DND-41 (cell line): ENCODE measurements at regions not wholly inside any gene's neighbourhood (a gene's known extent, or its start where the extent isn't known, plus 50 kb on each side); places are given as distances from the start of the nearest gene placed in this dataset.

Experiments used
- ATAC-seq: fragments of 200-7000 bp; cut with Tn5 transposase; 3 replicates; pipeline ENCODE4 v1.9.1; 2021; ENCODE audit warnings: low read depth; ENCODE audit not compliant: insufficient read depth
- DNase-seq: peaks from one replicate; pipeline ENCODE4 v3.0.0-alpha.2; 2020
- H2AFZ ChIP-seq: 2 replicates; pipeline ENCODE4 v1.6.0; 2012; ENCODE audit warnings: low read depth, low read length
- H3K27ac ChIP-seq: 2 replicates; pipeline ENCODE4 v1.5.1; 2012; ENCODE audit warnings: low read length, inconsistent platforms
- H3K27me3 ChIP-seq: fragments of 200-600 bp; sonication (generic); 2 replicates; pipeline ENCODE4 v1.6.0; 2012; ENCODE audit warnings: low read length, mild to moderate bottlenecking, inconsistent platforms; ENCODE audit not compliant: insufficient read depth, poor library complexity
- H3K36me3 ChIP-seq: 2 replicates; pipeline ENCODE4 v1.5.1; 2012; ENCODE audit warnings: low read length, inconsistent platforms; ENCODE audit not compliant: insufficient read depth
- H3K4me1 ChIP-seq: 2 replicates; pipeline ENCODE4 v1.5.1; 2012; ENCODE audit warnings: mild to moderate bottlenecking, low read length; ENCODE audit not compliant: insufficient read depth
- H3K4me2 ChIP-seq: 2 replicates; pipeline ENCODE4 v1.6.0; 2012; ENCODE audit warnings: mild to moderate bottlenecking, moderate library complexity, low read length, inconsistent platforms; ENCODE audit not compliant: insufficient read depth
- H3K4me3 ChIP-seq, 2 experiments: fragments of 200-600 bp in 1 of 2; shearing (Covaris generic) in 1 of 2; 2 replicates each; pipeline ENCODE4 v1.5.1; 2012 to 2016; ENCODE audit warnings: inconsistent platforms in 2 of 2, low read length in 2 of 2, mild to moderate bottlenecking in 2 of 2, low read depth in 1 of 2, moderate library complexity in 1 of 2
- H3K79me2 ChIP-seq: 2 replicates; pipeline ENCODE4 v1.6.0; 2012; ENCODE audit warnings: low read length, inconsistent platforms; ENCODE audit not compliant: insufficient read depth
- H3K9ac ChIP-seq: 2 replicates; pipeline ENCODE4 v1.6.0; 2012; ENCODE audit warnings: low read depth, mild to moderate bottlenecking, inconsistent platforms, low read length, moderate library complexity
- H3K9me3 ChIP-seq: 2 replicates; pipeline ENCODE4 v1.5.1; 2012; ENCODE audit warnings: low read length, moderate library complexity, mild to moderate bottlenecking, inconsistent platforms; ENCODE audit not compliant: insufficient read depth, severe bottlenecking
- H4K20me1 ChIP-seq: 2 replicates; pipeline ENCODE4 v1.6.0; 2012; ENCODE audit warnings: low read length; ENCODE audit not compliant: insufficient read depth
- CTCF ChIP-seq: IDR thresholded peaks from 2 replicates; pipeline ENCODE4 v1.5.1; 2012; ENCODE audit warnings: borderline replicate concordance, low read length, moderate library complexity, mild to moderate bottlenecking; ENCODE audit not compliant: poor library complexity, severe bottlenecking; ENCODE audit errors: extremely low read depth
- EZH2 ChIP-seq: IDR thresholded peaks from 3 replicates; pipeline ENCODE4 v1.6.1; 2012; ENCODE audit warnings: borderline replicate concordance, low read depth, mild to moderate bottlenecking, moderate library complexity, low read length, inconsistent platforms; ENCODE audit not compliant: severe bottlenecking

GRCh38 chr11:13105237-13105844, 96.2 kb downstream of the RASSF10 start:
- Histone ChIP-seq H2AFZ (no peak overlapping the region), H3K4me2 (no peak overlapping the region), H3K4me1 (no peaks in the 10 kb centered on the region), H3K27me3 (no peaks in the 10 kb centered on the region), H3K9me3 (peaks cover 8% of the 10 kb centered on the region), H3K36me3 (no peaks in the 10 kb centered on the region), H3K27ac (no peak overlapping the region), H3K4me3 (no peak overlapping the region), H3K9ac (no peak overlapping the region), H3K79me2 (no peaks in the 10 kb centered on the region), H4K20me1 (no peaks in the 10 kb centered on the region)
- DNase-seq: no peak
- ATAC-seq: no peak
- TF ChIP-seq EZH2 (no peak), CTCF (no peak)

GRCh38 chr11:13107544-13108044, 98.5 kb downstream of the RASSF10 start:
- Histone ChIP-seq H3K9ac (no peak overlapping the region), H3K4me1 (no peaks in the 10 kb centered on the region), H3K27me3 (peaks cover under 1% of the 10 kb centered on the region), H4K20me1 (no peaks in the 10 kb centered on the region), H3K4me2 (no peak overlapping the region), H3K79me2 (no peaks in the 10 kb centered on the region), H3K4me3 (no peak overlapping the region), H2AFZ (no peak overlapping the region), H3K36me3 (no peaks in the 10 kb centered on the region), H3K9me3 (peaks cover 8% of the 10 kb centered on the region), H3K27ac (no peak overlapping the region)
- DNase-seq (no peak), ATAC-seq (no peak)
- TF ChIP-seq CTCF (no peak), EZH2 (no peak)

GRCh38 chr11:13108416-13108815, 99.3 kb downstream of the RASSF10 start:
- Histone ChIP-seq H3K4me1 (no peaks in the 10 kb centered on the region), H3K79me2 (no peaks in the 10 kb centered on the region), H3K36me3 (no peaks in the 10 kb centered on the region), H3K4me3 (no peak overlapping the region), H2AFZ (no peak overlapping the region), H4K20me1 (no peaks in the 10 kb centered on the region), H3K9me3 (peaks cover 8% of the 10 kb centered on the region), H3K27ac (no peak overlapping the region), H3K9ac (no peak overlapping the region), H3K27me3 (peaks cover 2% of the 10 kb centered on the region), H3K4me2 (no peak overlapping the region)
- DNase-seq (no peak), ATAC-seq (no peak)
- TF ChIP-seq EZH2 (no peak), CTCF (no peak)

- Histone ChIP-seq H3K79me2 (no peaks in the 10 kb centered on the region), H3K27ac (no peak overlapping the region), H3K4me2 (no peak overlapping the region), H3K4me3 (no peak overlapping the region), H3K36me3 (no peaks in the 10 kb centered on the region), H4K20me1 (no peaks in the 10 kb centered on the region), H3K27me3 (peaks cover 2% of the 10 kb centered on the region), H2AFZ (no peak overlapping the region), H3K9me3 (peaks cover 8% of the 10 kb centered on the region), H3K4me1 (no peaks in the 10 kb centered on the region), H3K9ac (no peak overlapping the region)
- no peak for TF ChIP-seq CTCF
- TF ChIP-seq EZH2: no peak
- DNase-seq (no peak), ATAC-seq (no peak)
These were observed 100.5 kb downstream of the RASSF10 start for GRCh38 chr11:13109616-13110015.
